NCI-H2227 (cell line): ENCODE measurements at regions not wholly inside any gene's neighbourhood (a gene's known extent, or its start where the extent isn't known, plus 50 kb on each side); places are given as distances from the start of the nearest gene placed in this dataset.

Source experiments
- DNase-seq: peaks from one replicate; lab custom pipeline; 2025; ENCODE audit not compliant: unreplicated experiment; lab: John Stamatoyannopoulos, UW

GRCh38 chr13:57784633-57785032 lies 153.1 kb downstream of the PCDH17 start:
- no peak for DNase-seq

GRCh38 chr13:57787058-57787791 lies 155.7 kb downstream of the PCDH17 start:
- DNase-seq: no peak

GRCh38 chr13:57799624-57800023 lies 168.1 kb downstream of the PCDH17 start:
- no peak for DNase-seq

- no peak for DNase-seq
Observed at GRCh38 chr13:57813651-57814050, 182.1 kb downstream of the PCDH17 start.

- no peak for DNase-seq
Observed at GRCh38 chr13:57815600-57815999, 184.1 kb downstream of the PCDH17 start.

- no peak for DNase-seq
Observed at GRCh38 chr13:57820924-57821323, 189.4 kb downstream of the PCDH17 start.

GRCh38 chr13:57823704-57824103 lies 192.2 kb downstream of the PCDH17 start:
- no peak for DNase-seq

GRCh38 chr13:57824121-57824520 lies 192.6 kb downstream of the PCDH17 start:
- no peak for DNase-seq

- DNase-seq: no peak
Observed at GRCh38 chr13:57825066-57825465, 193.5 kb downstream of the PCDH17 start.

- DNase-seq: no peak
Observed at GRCh38 chr13:57829496-57829895, 198.0 kb downstream of the PCDH17 start.

GRCh38 chr13:57832187-57832586 lies 200.6 kb downstream of the PCDH17 start:
- no peak for DNase-seq

- no peak for DNase-seq
Observed at GRCh38 chr13:57837801-57838200, 206.3 kb downstream of the PCDH17 start.

GRCh38 chr13:57843521-57843920 lies 212.0 kb downstream of the PCDH17 start:
- DNase-seq: no peak

- DNase-seq: no peak
Observed at GRCh38 chr13:57846600-57847173, 215.1 kb downstream of the PCDH17 start.

- DNase-seq: no peak
Observed at GRCh38 chr13:57857945-57858344, 226.4 kb downstream of the PCDH17 start.

- no peak for DNase-seq
Observed at GRCh38 chr13:57858376-57858775, 226.8 kb downstream of the PCDH17 start.

- no peak for DNase-seq
Observed at GRCh38 chr13:57862879-57863278, 231.3 kb downstream of the PCDH17 start.

- no peak for DNase-seq
Observed at GRCh38 chr13:57865600-57866294, 234.2 kb downstream of the PCDH17 start.

GRCh38 chr13:57874530-57874929 lies 243.0 kb downstream of the PCDH17 start:
- no peak for DNase-seq

GRCh38 chr13:57877601-57878000 lies 246.1 kb downstream of the PCDH17 start:
- no peak for DNase-seq

- DNase-seq: no peak
Observed at GRCh38 chr13:57878291-57878690, 246.7 kb downstream of the PCDH17 start.

GRCh38 chr13:57897225-57897624 lies 265.7 kb downstream of the PCDH17 start:
- DNase-seq: no peak
